Type B pancreatic cell (in vitro differentiated cells): ENCODE measurements at regions not wholly inside any gene's neighbourhood (a gene's known extent, or its start where the extent isn't known, plus 50 kb on each side); places are given as distances from the start of the nearest gene placed in this dataset.

Source experiments
- DNase-seq: peaks from one replicate; pipeline ENCODE4 v3.0.0; 2021; ENCODE audit warnings: mixed read lengths; ENCODE audit not compliant: unreplicated experiment; ENCODE audit errors: extremely low spot score
- H3K27ac Mint-ChIP-seq: 2 replicates; pipeline ENCODE4 v1.8.0; 2021; ENCODE audit warnings: mild to moderate bottlenecking, mixed read lengths
- H3K27me3 Mint-ChIP-seq: 2 replicates; pipeline ENCODE4 v1.8.0; 2021; ENCODE audit warnings: mixed read lengths
- H3K36me3 Mint-ChIP-seq: 2 replicates; pipeline ENCODE4 v1.8.0; 2021; ENCODE audit warnings: mixed read lengths
- H3K4me1 Mint-ChIP-seq: one replicate; pipeline ENCODE4 v1.8.0; 2021; ENCODE audit warnings: mixed read lengths; ENCODE audit not compliant: unreplicated experiment
- H3K4me3 Mint-ChIP-seq: 2 replicates; pipeline ENCODE4 v1.8.0; 2021; ENCODE audit warnings: mild to moderate bottlenecking, mixed read lengths
- H3K9me3 Mint-ChIP-seq: 2 replicates; pipeline ENCODE4 v1.8.0; 2021; ENCODE audit warnings: mixed read lengths
- TF ChIP-seq, protein P1 (sequence below): fragments of 200-600 bp; sonication (generic); conservative IDR thresholded peaks from 2 replicates; pipeline ENCODE4 v1.5.0; 2021; ENCODE audit warnings: antibody characterized with exemption, mild to moderate bottlenecking

DNA sequence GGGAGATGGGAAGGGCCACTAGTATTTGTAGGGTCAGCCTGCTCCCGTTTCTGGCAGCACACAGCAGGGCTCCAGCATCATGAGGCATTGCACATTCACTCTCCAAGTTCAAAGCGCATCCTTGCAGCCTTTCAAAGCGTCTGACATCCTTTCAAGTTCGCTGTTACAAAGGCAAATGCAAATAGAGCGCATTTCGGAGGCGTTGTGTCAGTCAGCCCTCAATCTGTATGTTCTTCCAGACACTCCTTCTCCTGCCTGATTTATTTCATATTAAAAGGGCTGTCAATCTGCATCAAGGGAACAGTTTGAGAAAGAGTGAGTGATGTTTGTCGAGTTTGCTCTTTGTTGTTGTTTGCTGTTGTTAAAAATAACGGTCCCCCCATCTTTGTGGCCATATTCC, 188.5 kb downstream of the SNX10 start:
- DNase-seq = no peak
- Mint-ChIP-seq H3K27ac (no peak overlapping the region), H3K4me3 (no peak overlapping the region), H3K36me3 (no peaks in the 10 kb centered on the region), H3K9me3 (peaks cover 4% of the 10 kb centered on the region), H3K4me1 (peaks cover 4% of the 10 kb centered on the region), H3K27me3 (peaks cover 5% of the 10 kb centered on the region)
- TF ChIP-seq, protein P1, sequence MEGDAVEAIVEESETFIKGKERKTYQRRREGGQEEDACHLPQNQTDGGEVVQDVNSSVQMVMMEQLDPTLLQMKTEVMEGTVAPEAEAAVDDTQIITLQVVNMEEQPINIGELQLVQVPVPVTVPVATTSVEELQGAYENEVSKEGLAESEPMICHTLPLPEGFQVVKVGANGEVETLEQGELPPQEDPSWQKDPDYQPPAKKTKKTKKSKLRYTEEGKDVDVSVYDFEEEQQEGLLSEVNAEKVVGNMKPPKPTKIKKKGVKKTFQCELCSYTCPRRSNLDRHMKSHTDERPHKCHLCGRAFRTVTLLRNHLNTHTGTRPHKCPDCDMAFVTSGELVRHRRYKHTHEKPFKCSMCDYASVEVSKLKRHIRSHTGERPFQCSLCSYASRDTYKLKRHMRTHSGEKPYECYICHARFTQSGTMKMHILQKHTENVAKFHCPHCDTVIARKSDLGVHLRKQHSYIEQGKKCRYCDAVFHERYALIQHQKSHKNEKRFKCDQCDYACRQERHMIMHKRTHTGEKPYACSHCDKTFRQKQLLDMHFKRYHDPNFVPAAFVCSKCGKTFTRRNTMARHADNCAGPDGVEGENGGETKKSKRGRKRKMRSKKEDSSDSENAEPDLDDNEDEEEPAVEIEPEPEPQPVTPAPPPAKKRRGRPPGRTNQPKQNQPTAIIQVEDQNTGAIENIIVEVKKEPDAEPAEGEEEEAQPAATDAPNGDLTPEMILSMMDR = no peak

DNA sequence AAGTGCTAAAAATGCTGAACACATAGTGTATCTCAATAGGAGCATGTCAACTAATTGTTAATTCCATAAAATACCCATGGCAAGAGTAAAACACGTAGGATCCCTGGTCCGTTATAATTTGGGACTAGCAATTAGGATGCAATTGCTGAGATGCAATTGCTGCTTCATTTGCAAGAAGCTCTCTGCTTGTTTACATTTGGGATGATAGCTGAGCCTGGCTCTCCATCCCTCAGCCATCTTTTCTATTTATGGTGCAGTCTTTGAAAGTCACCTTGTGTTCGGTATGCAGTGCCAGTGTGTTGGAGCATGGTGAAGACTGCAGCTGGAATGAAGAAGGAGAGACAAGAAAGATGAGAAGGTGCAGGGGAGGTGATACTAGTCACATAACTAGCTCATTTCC, 191.3 kb downstream of the SNX10 start:
- Mint-ChIP-seq H3K9me3 (peaks cover 4% of the 10 kb centered on the region), H3K27me3 (peaks cover 5% of the 10 kb centered on the region), H3K4me3 (no peak overlapping the region), H3K27ac (no peak overlapping the region), H3K36me3 (no peaks in the 10 kb centered on the region), H3K4me1 (peaks cover 13% of the 10 kb centered on the region)
- no peak for DNase-seq
- TF ChIP-seq, protein P1 = no peak

DNA sequence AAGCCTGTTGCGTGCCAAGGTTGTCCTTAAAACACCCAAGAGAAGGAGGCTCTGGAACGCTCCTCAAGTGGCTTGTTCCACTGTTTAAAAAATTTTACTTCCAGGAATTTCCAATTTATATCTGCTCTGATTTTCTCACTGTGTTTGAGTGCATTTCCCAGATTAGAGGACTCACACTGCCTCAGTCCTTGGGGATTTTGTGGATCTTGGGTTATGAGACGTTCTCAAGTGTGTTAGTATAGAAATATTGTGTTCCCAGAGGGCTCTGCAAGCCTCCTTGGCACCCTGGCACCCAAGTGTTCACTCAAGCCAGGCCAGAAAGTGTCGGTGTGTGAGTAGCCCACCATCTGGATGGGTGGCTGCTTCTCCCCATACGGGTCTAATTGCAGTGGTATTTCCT, 192.2 kb downstream of the SNX10 start:
- Mint-ChIP-seq H3K27me3 (peaks cover 5% of the 10 kb centered on the region), H3K4me1 (peaks cover 19% of the 10 kb centered on the region), H3K9me3 (peaks cover 4% of the 10 kb centered on the region), H3K4me3 (no peak overlapping the region), H3K36me3 (no peaks in the 10 kb centered on the region), H3K27ac (no peak overlapping the region)
- TF ChIP-seq, protein P1 = no peak
- no peak for DNase-seq

DNA sequence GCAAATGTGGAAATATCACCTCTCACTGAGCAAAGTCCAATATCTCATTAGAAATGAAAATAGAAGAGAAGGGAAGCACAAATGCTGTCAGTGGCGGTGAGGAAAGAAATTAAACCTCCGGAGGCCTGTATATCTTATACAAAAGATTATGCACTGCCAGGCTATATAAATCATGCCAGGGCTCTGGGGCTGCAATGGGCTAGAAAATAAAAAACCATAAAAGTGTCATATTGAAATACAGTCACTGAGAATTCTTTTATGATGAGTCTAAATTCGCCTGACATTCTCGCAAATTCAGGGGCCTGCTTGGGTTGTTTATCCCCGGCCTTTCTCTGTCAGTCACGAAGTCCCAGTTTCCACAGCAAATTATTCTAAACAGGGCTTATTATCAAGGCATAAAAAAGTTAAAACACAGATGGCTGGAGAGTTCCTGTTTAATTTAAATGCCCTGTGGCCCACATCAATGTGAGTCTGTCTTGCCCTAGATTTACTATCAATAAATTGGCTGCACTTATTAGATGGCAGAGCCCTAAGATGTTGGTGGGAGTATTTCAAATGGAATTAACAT, 193.8 kb downstream of the SNX10 start:
- DNase-seq = no peak
- Mint-ChIP-seq H3K27me3 (peaks cover 3% of the 10 kb centered on the region), H3K9me3 (peaks cover 4% of the 10 kb centered on the region), H3K4me1 (peaks cover 26% of the 10 kb centered on the region), H3K4me3 (no peak overlapping the region), H3K36me3 (no peaks in the 10 kb centered on the region), H3K27ac (no peak overlapping the region)
- TF ChIP-seq, protein P1 = no peak

DNA sequence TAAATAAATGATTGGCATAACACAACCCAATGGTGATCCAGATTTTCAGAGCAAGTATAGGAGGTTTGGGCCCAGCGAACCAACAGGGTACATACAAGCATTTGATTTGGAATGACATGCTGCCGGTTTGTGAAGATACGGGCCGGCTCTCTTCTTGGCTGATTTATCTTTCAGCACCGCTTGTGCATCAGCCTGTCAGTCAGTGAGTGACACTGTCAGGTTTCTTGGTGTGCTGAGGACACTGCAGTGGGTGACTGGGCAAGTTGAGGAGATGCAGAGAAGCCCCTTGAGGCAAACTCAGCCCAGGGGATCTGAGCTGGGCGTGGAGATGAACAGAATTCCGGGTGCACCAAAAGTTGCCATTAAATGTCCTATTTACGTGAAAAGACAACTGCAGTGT, 194.5 kb downstream of the SNX10 start:
- Mint-ChIP-seq H3K27me3 (peaks cover 2% of the 10 kb centered on the region), H3K4me3 (no peak overlapping the region), H3K36me3 (no peaks in the 10 kb centered on the region), H3K4me1 (peaks cover 31% of the 10 kb centered on the region), H3K9me3 (peaks cover 4% of the 10 kb centered on the region), H3K27ac (no peak overlapping the region)
- DNase-seq = no peak
- TF ChIP-seq, protein P1 = no peak
